ENCODE measurements at regions not wholly inside any gene's neighbourhood (a gene's known extent, or its start where the extent isn't known, plus 50 kb on each side); places are given as distances from the start of the nearest gene placed in this dataset.
"Not testable (repeated sequence)": the region's sequence is repeated elsewhere in the genome, so short reads cannot be mapped to it uniquely, and the experiment has no call there.

DNA sequence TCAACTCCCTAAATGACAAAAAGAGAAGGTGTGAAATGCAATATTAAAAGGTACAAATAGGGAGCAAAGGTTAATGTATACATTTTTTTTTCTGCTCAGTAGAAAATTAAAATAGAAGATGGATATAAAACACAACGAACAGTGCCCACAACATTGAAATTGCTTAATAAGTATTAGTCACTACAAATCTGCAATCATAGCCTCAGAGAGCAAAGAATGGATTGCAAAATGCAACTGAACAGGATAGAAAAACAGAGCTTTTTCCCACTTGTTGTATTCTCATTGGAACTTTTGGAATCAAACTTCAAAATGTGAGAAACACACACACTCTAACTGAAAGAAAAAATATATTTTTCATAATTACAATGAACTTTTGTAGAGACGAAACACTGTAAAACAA, 552.2 kb upstream of the NCAM2 start:
- DNase-seq, result no peak

DNA sequence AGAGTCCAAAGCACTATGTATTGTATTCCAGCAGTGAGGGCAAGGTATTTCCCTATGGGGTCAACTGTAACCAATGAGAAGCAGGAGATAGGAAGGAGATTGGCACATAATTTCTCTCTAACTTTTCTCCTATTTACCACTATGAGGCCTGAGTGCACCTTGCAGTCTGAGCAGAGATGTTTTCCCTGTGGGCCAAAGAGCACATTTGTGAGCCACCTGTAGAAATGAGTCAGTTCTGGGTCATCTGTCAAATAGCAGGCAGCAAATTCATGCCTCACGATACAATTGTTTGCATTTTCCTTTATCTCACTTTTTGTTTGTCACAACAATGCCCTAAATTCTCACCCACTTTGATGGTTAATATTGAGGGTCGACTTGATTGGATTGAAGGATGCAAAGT, 547.2 kb upstream of the NCAM2 start:
- DNase-seq, result no peak

DNA sequence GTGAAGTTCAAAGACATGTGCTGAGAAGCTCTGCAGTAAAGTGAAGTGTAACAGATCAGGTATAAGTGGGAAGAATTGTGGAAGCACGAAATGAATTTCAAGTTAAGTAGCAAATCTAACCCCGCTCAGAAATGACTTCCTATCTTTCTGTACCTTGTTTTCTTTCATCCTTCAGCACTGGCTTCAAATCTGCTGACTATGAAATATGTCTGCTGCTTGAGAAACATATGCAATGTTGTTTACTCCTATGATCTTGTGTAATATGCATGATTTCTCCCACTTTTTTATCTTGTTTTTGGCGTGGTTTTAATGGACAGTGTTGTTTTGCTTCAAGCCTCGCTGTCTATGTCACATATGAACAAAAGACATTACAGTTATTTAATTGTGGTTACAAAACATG, 545.3 kb upstream of the NCAM2 start:
- no peak for DNase-seq

- DNase-seq, result no peak
Measured at GRCh38 chr21:20459838-20460237, 538.4 kb upstream of the NCAM2 start.

DNA sequence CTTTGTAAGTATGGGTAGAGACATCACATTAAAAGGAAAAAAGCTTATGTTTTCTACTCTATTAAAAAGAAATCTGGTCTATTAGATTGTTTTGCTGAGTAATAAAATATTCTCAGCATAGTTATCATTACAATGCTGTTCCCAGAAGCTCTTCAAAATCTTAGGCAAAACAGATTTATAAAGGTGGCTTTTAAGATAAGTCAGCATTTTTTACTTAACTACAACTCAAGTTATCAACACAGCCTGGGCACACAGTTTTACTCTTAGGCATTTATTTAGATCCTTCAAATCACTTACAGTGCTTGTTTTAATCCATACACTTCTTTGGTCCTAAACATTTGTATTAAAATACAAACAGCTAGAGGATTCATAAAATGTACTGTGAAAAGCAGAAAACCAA, 534.8 kb upstream of the NCAM2 start:
- DNase-seq, result no peak

DNA sequence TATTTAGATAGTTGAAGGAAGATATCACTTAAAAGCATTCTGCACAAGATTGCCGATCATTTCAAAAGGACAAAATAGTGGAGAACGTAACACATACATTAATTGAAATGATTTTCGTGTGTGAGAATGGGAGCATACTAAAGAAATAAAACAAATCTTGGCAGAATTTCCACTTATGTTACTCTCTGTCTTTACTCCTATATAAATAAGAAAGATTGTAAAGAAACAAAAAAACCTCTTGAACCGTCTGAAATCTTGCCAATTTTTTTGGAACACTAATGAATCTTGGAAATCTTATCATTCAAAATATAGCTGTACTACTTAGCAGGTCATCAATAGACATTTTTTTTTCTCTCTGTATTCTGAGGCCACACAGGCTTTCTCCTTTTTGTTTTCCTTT, 528.8 kb upstream of the NCAM2 start:
- no peak for DNase-seq

GRCh38 chr21:20486303-20486702, 511.9 kb upstream of the NCAM2 start:
- no peak for DNase-seq

DNA sequence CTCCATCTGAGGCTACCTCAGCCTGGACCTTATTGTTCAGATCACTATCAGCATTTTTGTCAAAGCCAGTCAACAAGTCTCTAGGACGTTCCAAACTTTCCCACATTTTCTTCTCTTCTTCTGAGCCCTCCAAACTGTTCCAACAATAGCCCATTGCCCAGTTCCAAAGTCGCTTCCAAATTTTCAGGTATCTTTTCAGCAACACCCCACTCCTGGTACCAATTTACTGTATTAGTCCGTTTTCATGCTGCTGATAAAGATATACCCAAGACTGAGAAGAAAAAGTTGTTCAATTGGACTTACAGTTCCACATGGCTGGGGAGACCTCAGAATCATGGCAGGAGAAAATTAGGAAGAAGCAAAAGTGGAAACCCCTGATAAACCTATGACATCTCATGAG, 495.3 kb upstream of the NCAM2 start:
- DNase-seq, result not testable (repeated sequence)

GRCh38 chr21:20507783-20508182, 490.4 kb upstream of the NCAM2 start:
- no peak for DNase-seq

GRCh38 chr21:20511216-20511880, 486.9 kb upstream of the NCAM2 start:
- no peak for DNase-seq

GRCh38 chr21:20515446-20515845, 482.8 kb upstream of the NCAM2 start:
- DNase-seq, result no peak

GRCh38 chr21:20519076-20519475, 479.1 kb upstream of the NCAM2 start:
- DNase-seq, result no peak

DNA sequence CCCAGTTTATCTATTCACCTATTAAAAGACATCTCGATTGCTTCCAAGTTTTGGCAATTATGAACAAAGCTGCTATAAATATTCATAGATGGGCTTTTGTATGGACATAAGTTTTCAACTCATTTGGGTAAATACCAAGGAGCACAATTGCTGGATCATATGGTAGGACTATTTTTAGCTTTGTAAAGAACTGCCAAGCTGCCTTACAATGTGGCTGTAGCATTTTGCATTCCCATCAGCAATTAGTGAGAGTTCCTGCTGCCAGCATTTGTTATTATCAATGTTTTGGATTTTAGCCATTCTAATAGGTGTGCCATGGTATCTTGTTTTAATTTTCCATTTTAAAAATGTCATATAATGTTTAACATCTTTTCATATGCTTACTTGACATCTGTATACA, 475.6 kb upstream of the NCAM2 start:
- no peak for DNase-seq

- DNase-seq, result no peak
Measured at GRCh38 chr21:20523191-20523590, 475.0 kb upstream of the NCAM2 start.

GRCh38 chr21:20527731-20528460, 470.3 kb upstream of the NCAM2 start:
- no peak for DNase-seq

GRCh38 chr21:20537130-20537529, 461.1 kb upstream of the NCAM2 start:
- no peak for DNase-seq

GRCh38 chr21:20538039-20538658, 460.1 kb upstream of the NCAM2 start:
- DNase-seq, result no peak

DNA sequence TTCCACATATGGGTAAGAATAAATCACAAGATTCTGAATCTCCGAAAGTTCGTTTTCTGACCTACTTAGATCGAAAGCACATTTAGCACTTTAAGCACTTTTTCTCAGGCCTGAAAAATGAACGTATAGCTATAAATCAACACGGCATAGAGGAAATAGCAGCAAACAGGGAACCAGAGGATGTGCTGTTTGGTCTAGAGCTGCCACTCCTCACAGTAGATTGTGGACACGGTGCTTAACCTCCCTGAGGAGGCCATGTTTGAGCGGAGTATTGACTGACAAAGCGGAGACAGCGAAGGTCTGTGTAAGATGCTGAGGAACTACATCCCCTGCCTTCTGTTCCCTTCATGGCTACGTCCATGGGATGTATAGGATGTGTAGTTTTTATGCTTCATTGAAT, 452.8 kb upstream of the NCAM2 start:
- no peak for DNase-seq

GRCh38 chr21:20551939-20552338, 446.3 kb upstream of the NCAM2 start:
- no peak for DNase-seq

DNA sequence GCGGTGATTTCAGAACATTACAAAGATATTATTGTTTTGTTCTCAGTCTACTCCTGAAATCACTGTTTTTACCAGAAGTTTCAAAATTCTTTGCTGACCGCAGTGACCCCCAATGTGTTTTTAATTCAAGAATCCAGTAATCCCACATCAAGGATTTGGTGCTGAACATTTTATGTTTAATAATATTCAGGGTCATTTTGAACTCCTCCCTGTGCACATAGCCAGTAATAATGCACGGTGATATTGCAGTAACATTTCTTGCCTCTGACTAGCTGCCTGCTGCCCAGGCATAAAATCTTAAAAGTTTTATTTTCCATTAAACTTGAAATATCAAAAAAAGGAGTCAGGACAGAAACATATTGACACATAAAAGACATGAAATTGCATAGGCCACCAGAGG, 443.4 kb upstream of the NCAM2 start:
- DNase-seq, result no peak

GRCh38 chr21:20570824-20571232, 427.4 kb upstream of the NCAM2 start:
- DNase-seq, result no peak

DNA sequence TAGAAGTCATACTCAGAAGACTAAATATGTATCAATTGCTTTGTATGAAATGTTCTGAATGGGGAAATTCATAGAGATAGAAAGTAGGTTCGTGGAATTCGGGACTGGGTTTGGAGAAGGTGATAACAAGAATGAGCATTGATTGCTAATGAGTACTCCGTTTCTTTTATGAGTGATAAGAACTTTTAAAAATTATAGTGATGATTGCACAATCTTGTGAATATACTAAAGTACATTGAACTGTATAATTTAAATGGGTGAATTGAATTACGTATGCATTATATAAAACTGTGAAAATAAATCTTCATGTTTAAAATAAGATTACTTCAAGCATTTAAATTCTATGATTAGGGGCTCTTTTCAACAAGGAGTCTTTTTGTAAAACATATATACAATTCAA, 425.6 kb upstream of the NCAM2 start:
- DNase-seq, result no peak

GRCh38 chr21:20581361-20581760, 416.8 kb upstream of the NCAM2 start:
- no peak for DNase-seq

- no peak for DNase-seq
Measured at GRCh38 chr21:20591284-20591683, 406.9 kb upstream of the NCAM2 start.

Data from NCI-H748 treated with DMSO at 0.1 percent for 48 hours (cell line).